ENCODE measurements at regions not wholly inside any gene's neighbourhood (a gene's known extent, or its start where the extent isn't known, plus 50 kb on each side); places are given as distances from the start of the nearest gene placed in this dataset.

DNA sequence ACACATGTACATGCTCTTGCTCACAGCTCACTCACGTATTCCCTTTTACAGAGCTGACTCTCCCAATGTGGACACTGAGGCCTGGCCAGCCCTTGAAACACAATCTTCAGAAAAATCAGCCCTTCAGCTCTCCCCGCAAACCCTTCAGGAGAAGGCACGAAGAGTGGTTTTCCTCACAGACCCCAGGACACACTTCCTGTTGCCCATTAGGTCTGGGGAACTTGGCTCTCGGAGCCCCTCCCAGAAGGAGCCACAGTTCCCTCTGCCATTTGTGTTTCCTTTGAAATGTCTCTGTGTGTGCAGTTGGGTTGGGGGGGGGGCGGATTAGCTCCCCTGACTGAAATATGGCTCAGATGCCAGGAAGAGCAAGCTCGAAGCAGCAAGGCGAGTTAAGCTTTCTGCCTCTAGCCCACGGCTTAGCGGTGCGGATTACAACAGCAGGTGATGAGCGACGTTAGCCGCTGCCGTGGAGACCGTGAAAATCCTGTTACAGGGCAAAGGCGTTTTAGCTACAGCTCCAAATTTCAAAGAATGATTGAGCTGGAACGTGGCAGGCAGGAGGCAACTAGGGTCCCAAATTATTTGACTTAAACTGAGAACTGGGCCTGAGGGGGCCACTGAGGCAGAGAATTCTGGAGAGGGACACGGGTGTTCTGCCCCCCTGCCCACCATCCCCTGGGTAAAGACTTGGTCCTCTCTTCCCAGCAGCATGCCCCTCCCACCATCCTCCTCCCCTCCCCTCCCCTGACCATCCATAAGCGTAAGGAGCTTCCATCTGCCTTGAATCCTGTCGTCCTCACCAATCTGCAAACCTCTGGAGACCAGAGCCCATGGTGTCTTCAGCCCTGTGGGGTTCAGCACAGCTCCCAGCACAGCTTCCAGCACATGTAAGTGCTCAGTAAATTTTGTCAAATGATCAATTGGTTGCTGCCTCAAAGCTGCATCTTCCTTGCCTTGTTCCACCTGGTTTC, 598.6 kb downstream of the BUD13 start:
- no peaks in the 10 kb centered on the region for H3K4me1 ChIP-seq (ENCODE audit: low read depth)
- no peaks in the 10 kb centered on the region for H3K9me3 ChIP-seq
- H3K4me3 ChIP-seq = no peak overlapping the region
- DNase-seq = no peak
- no peak for ATAC-seq
- intact Hi-C loops (cut with DNase I, micrococcal nuclease) = no loop called here
- H3K36me3 ChIP-seq (ENCODE audit: low read depth) = no peaks in the 10 kb centered on the region
- TF ChIP-seq, protein P1, sequence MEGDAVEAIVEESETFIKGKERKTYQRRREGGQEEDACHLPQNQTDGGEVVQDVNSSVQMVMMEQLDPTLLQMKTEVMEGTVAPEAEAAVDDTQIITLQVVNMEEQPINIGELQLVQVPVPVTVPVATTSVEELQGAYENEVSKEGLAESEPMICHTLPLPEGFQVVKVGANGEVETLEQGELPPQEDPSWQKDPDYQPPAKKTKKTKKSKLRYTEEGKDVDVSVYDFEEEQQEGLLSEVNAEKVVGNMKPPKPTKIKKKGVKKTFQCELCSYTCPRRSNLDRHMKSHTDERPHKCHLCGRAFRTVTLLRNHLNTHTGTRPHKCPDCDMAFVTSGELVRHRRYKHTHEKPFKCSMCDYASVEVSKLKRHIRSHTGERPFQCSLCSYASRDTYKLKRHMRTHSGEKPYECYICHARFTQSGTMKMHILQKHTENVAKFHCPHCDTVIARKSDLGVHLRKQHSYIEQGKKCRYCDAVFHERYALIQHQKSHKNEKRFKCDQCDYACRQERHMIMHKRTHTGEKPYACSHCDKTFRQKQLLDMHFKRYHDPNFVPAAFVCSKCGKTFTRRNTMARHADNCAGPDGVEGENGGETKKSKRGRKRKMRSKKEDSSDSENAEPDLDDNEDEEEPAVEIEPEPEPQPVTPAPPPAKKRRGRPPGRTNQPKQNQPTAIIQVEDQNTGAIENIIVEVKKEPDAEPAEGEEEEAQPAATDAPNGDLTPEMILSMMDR (IDR thresholded peaks at IDR 0.05) = no peak

- Histone ChIP-seq H3K4me1 (ENCODE audit: low read depth) (no peaks in the 10 kb centered on the region), H3K9me3 (no peaks in the 10 kb centered on the region), H3K4me3 (no peak overlapping the region), H3K36me3 (ENCODE audit: low read depth) (no peaks in the 10 kb centered on the region)
- DNase-seq (no peak), ATAC-seq (no peak)
- intact Hi-C loops (cut with DNase I, micrococcal nuclease) = no loop called here
- TF ChIP-seq, protein P1 (IDR thresholded peaks at IDR 0.05) = no peak
These were observed 599.3 kb downstream of the BUD13 start for GRCh38 chr11:116173506-116173905.

DNA sequence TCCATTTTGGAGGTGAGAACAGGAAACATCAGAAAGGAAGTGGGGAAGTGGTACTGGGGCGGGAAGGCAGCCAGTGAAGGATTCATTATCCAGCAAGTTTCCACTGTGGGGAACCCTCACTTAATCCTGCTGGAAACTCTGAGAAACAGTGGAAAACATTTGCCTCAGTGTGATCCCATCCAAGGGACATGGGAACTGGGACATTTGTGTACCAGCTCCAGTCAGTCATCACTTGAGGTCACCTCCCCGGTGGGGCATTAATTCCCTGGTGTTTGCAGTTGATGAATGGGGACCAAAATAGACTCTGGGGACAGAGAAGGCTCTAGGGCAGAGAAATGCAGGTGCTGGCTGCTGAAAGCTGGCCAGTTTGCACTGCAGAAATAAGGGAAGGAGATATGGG, 599.9 kb downstream of the BUD13 start:
- no peak for DNase-seq
- H3K9me3 ChIP-seq = no peaks in the 10 kb centered on the region
- H3K4me1 ChIP-seq (ENCODE audit: low read depth) = no peaks in the 10 kb centered on the region
- intact Hi-C loops (cut with DNase I, micrococcal nuclease) = no loop called here
- H3K36me3 ChIP-seq (ENCODE audit: low read depth) = no peaks in the 10 kb centered on the region
- H3K4me3 ChIP-seq = no peak overlapping the region
- ATAC-seq = no peak
- TF ChIP-seq, protein P1 (IDR thresholded peaks at IDR 0.05) = no peak

GRCh38 chr11:116172156-116172555, 600.6 kb downstream of the BUD13 start:
- H3K4me1 ChIP-seq (ENCODE audit: low read depth) = no peaks in the 10 kb centered on the region
- no peaks in the 10 kb centered on the region for H3K9me3 ChIP-seq
- H3K4me3 ChIP-seq = no peak overlapping the region
- ATAC-seq = no peak
- TF ChIP-seq, protein P1 (IDR thresholded peaks at IDR 0.05) = no peak
- H3K36me3 ChIP-seq (ENCODE audit: low read depth) = no peaks in the 10 kb centered on the region
- intact Hi-C loops (cut with DNase I, micrococcal nuclease) = no loop called here
- no peak for DNase-seq

GRCh38 chr11:116171271-116172140, 601.3 kb downstream of the BUD13 start:
- Histone ChIP-seq H3K4me3 (no peak overlapping the region), H3K36me3 (ENCODE audit: low read depth) (no peaks in the 10 kb centered on the region), H3K9me3 (no peaks in the 10 kb centered on the region), H3K4me1 (ENCODE audit: low read depth) (no peaks in the 10 kb centered on the region)
- no peak for DNase-seq
- TF ChIP-seq, protein P1 (IDR thresholded peaks at IDR 0.05) = no peak
- no peak for ATAC-seq
- intact Hi-C loops (cut with DNase I, micrococcal nuclease) = no loop called here
